Loucy (cell line): ENCODE measurements at regions not wholly inside any gene's neighbourhood (a gene's known extent, or its start where the extent isn't known, plus 50 kb on each side); places are given as distances from the start of the nearest gene placed in this dataset.

ENCODE experiments used
- EZH2phosphoT487 ChIP-seq: fragments of 200-600 bp; IDR thresholded peaks from 2 replicates; pipeline ENCODE4 v1.6.1; 2018; ENCODE audit warnings: antibody characterized with exemption, mild to moderate bottlenecking, moderate library complexity, borderline replicate concordance
- TF ChIP-seq, protein P1 (sequence below): fragments of 200-600 bp; sonication (generic); conservative IDR thresholded peaks from 2 replicates; pipeline ENCODE4 v1.5.1; 2014; ENCODE audit warnings: mild to moderate bottlenecking, antibody characterized with exemption, low read length

DNA sequence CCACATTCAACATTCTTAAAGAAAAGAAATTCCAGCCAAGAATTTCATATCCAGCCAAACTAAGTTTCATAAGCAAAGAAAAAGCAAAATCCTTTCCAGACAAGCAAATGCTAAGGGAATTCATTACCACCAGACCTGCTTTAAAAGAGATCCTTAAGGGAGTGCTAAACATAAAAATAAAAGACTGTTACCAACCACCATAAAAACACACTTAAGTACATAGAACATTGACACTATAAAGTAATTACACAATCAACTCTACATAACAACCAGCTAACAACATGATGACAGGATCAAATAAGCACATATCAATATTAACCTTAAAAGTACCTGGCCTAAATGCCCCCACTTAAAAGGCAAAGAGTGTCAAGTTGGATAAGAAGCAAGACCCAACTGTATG lies 153.5 kb downstream of the FTCDNL1 start:
- TF ChIP-seq, protein P1, sequence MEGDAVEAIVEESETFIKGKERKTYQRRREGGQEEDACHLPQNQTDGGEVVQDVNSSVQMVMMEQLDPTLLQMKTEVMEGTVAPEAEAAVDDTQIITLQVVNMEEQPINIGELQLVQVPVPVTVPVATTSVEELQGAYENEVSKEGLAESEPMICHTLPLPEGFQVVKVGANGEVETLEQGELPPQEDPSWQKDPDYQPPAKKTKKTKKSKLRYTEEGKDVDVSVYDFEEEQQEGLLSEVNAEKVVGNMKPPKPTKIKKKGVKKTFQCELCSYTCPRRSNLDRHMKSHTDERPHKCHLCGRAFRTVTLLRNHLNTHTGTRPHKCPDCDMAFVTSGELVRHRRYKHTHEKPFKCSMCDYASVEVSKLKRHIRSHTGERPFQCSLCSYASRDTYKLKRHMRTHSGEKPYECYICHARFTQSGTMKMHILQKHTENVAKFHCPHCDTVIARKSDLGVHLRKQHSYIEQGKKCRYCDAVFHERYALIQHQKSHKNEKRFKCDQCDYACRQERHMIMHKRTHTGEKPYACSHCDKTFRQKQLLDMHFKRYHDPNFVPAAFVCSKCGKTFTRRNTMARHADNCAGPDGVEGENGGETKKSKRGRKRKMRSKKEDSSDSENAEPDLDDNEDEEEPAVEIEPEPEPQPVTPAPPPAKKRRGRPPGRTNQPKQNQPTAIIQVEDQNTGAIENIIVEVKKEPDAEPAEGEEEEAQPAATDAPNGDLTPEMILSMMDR = no peak
- no peak for TF ChIP-seq EZH2phosphoT487
